Activated CD4-positive, alpha-beta T cell treated with anti-CD3 and anti-CD28 coated beads, Interleukin-2, amount 10 ng/mL, durations not matched to agents 7 days and 5 days (primary cell): ENCODE measurements at regions not wholly inside any gene's neighbourhood (a gene's known extent, or its start where the extent isn't known, plus 50 kb on each side); places are given as distances from the start of the nearest gene placed in this dataset.
"Not testable (repeated sequence)": the region's sequence is repeated elsewhere in the genome, so short reads cannot be mapped to it uniquely, and the experiment has no call there.

Experiments
- CTCF ChIA-PET: fragments of 350-600 bp; sonication (Branson Sonifier 250); formaldehyde crosslinking; loops from one replicate; lab custom pipeline; 2021; ENCODE audit warnings: antibody characterized with exemption; lab: Charles Lee
- POLR2A ChIA-PET: fragments of 350-600 bp; sonication (Branson Sonifier 250); formaldehyde crosslinking; loops from one replicate; lab custom pipeline; 2021; ENCODE audit warnings: antibody characterized with exemption; lab: Charles Lee
- DNase-seq: peaks from one replicate; pipeline ENCODE4 v3.0.0-alpha.2; 2020
- H3K27ac Mint-ChIP-seq: one replicate; pipeline ENCODE4 v1.8.0; 2021; ENCODE audit warnings: mild to moderate bottlenecking, moderate library complexity, mixed read lengths
- H3K27me3 Mint-ChIP-seq: one replicate; pipeline ENCODE4 v1.8.0; 2021; ENCODE audit warnings: mixed read lengths
- H3K36me3 Mint-ChIP-seq: one replicate; pipeline ENCODE4 v1.8.0; 2021; ENCODE audit warnings: low read depth, mixed read lengths
- H3K4me1 Mint-ChIP-seq: one replicate; pipeline ENCODE4 v1.8.0; 2021; ENCODE audit warnings: mixed read lengths
- H3K4me3 Mint-ChIP-seq: one replicate; pipeline ENCODE4 v1.8.0; 2021; ENCODE audit warnings: mild to moderate bottlenecking, moderate library complexity, mixed read lengths
- H3K9me3 Mint-ChIP-seq: one replicate; pipeline ENCODE4 v1.8.0; 2021; ENCODE audit warnings: mixed read lengths

GRCh38 chr17:52674686-52675085 lies 516.2 kb upstream of the CA10 start:
- DNase-seq, result no peak
- Mint-ChIP-seq H3K27me3 (no peaks in the 10 kb centered on the region), H3K27ac (no peak overlapping the region), H3K4me3 (no peak overlapping the region), H3K4me1 (no peaks in the 10 kb centered on the region), H3K36me3 (no peaks in the 10 kb centered on the region), H3K9me3 (peaks cover 11% of the 10 kb centered on the region)
- CTCF ChIA-PET, result no interaction called here
- POLR2A ChIA-PET, result no interaction called here

GRCh38 chr17:52673791-52674190 lies 515.3 kb upstream of the CA10 start:
- H3K27me3 Mint-ChIP-seq, result no peaks in the 10 kb centered on the region
- ChIA-PET POLR2A (no interaction called here), CTCF (no interaction called here)
- H3K9me3 Mint-ChIP-seq, result peaks cover 10% of the 10 kb centered on the region
- H3K4me3 Mint-ChIP-seq, result no peak overlapping the region
- no peaks in the 10 kb centered on the region for H3K4me1 Mint-ChIP-seq
- H3K36me3 Mint-ChIP-seq, result no peaks in the 10 kb centered on the region
- H3K27ac Mint-ChIP-seq, result no peak overlapping the region
- DNase-seq, result no peak

DNA sequence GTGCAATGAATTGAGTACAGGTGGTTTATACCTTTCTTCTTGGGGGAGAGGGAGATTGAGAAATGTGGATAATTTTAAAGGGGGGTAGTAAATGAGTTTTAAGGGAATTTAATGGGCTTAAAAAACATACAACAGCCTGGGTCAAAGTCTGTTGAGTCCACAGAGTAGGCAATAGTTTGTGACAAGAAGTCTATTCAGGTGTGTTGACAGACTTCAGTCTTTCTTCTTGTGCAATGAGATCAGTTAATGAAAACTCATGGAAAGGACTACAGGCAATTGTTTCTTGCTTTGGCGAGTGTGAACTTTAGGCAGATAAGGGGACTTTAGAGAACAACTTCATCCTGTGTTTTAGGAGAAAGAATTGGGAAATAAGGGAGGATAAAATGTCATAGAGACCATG lies 507.8 kb upstream of the CA10 start:
- ChIA-PET CTCF (no interaction called here), POLR2A (no interaction called here)
- no peaks in the 10 kb centered on the region for H3K4me1 Mint-ChIP-seq
- H3K36me3 Mint-ChIP-seq, result no peaks in the 10 kb centered on the region
- no peaks in the 10 kb centered on the region for H3K27me3 Mint-ChIP-seq
- H3K27ac Mint-ChIP-seq, result no peak overlapping the region
- H3K9me3 Mint-ChIP-seq, result peaks cover 8% of the 10 kb centered on the region
- no peak overlapping the region for H3K4me3 Mint-ChIP-seq
- no peak for DNase-seq

DNA sequence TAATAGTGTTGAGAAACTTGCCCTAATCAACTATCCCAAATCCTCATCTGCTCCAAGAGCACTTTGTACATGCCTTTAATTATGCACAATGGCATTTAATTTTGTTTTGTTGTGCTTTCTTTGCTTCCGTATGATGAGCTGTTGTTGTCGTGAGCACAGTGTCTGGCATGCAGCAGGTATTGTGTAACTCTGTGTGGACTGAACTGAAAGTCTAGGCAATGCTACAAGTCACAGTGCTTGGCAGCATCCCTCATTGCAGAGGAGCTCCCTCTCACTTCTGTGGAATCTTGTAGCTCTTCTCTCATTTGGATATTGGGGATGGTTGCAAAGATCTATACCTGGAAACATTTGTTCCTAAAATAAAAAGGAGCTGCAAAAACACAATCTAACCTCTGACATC lies 502.2 kb upstream of the CA10 start:
- Mint-ChIP-seq H3K4me3 (no peak overlapping the region), H3K27ac (no peak overlapping the region), H3K9me3 (peaks cover 2% of the 10 kb centered on the region), H3K4me1 (no peaks in the 10 kb centered on the region), H3K36me3 (no peaks in the 10 kb centered on the region), H3K27me3 (no peaks in the 10 kb centered on the region)
- no peak for DNase-seq
- ChIA-PET POLR2A (no interaction called here), CTCF (interaction anchor here (0.7 kb wide), 1 partner anchor 101 kb away, joined by 3 read pairs; no protein-coding TSS in a partner anchor)

GRCh38 chr17:52653014-52653413 lies 494.5 kb upstream of the CA10 start:
- no peaks in the 10 kb centered on the region for H3K36me3 Mint-ChIP-seq
- H3K27me3 Mint-ChIP-seq, result no peaks in the 10 kb centered on the region
- POLR2A ChIA-PET, result no interaction called here
- H3K9me3 Mint-ChIP-seq, result no peaks in the 10 kb centered on the region
- no peak for DNase-seq
- H3K4me1 Mint-ChIP-seq, result no peaks in the 10 kb centered on the region
- CTCF ChIA-PET, result no interaction called here
- no peak overlapping the region for H3K27ac Mint-ChIP-seq
- no peak overlapping the region for H3K4me3 Mint-ChIP-seq

DNA sequence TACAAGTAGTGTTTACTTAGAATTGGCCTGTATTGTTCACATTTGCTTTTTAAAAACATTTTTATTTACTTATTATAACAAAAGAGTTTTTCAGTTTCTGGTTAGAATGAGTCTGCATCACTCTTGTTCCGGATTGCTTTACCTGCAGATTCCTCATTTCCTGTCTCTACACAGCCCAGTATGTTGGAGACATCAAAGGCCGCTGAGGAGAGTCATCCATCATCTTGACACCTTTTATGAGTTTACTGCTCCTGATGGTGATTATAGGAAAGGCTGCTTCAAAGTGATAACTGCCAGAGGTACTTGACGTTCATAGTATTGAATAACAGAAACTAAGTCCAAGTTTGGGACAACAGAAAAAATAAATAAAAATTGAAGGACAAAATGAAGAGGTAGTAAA lies 490.5 kb upstream of the CA10 start:
- CTCF ChIA-PET, result no interaction called here
- no peak for DNase-seq
- no peaks in the 10 kb centered on the region for H3K36me3 Mint-ChIP-seq
- H3K4me3 Mint-ChIP-seq, result no peak overlapping the region
- no peaks in the 10 kb centered on the region for H3K4me1 Mint-ChIP-seq
- no peaks in the 10 kb centered on the region for H3K27me3 Mint-ChIP-seq
- H3K27ac Mint-ChIP-seq, result no peak overlapping the region
- H3K9me3 Mint-ChIP-seq, result no peaks in the 10 kb centered on the region
- POLR2A ChIA-PET, result no interaction called here

GRCh38 chr17:52647411-52647810 lies 488.9 kb upstream of the CA10 start:
- H3K36me3 Mint-ChIP-seq, result no peaks in the 10 kb centered on the region
- POLR2A ChIA-PET, result no interaction called here
- no peak overlapping the region for H3K27ac Mint-ChIP-seq
- H3K27me3 Mint-ChIP-seq, result no peaks in the 10 kb centered on the region
- H3K4me3 Mint-ChIP-seq, result no peak overlapping the region
- H3K4me1 Mint-ChIP-seq, result no peaks in the 10 kb centered on the region
- CTCF ChIA-PET, result no interaction called here
- H3K9me3 Mint-ChIP-seq, result no peaks in the 10 kb centered on the region
- DNase-seq, result no peak

GRCh38 chr17:52636443-52636842 lies 477.9 kb upstream of the CA10 start:
- POLR2A ChIA-PET, result no interaction called here
- DNase-seq, result no peak
- Mint-ChIP-seq H3K36me3 (no peaks in the 10 kb centered on the region), H3K27ac (no peak overlapping the region), H3K4me3 (no peak overlapping the region), H3K4me1 (no peaks in the 10 kb centered on the region), H3K9me3 (peaks cover 6% of the 10 kb centered on the region), H3K27me3 (no peaks in the 10 kb centered on the region)
- CTCF ChIA-PET, result no interaction called here

DNA sequence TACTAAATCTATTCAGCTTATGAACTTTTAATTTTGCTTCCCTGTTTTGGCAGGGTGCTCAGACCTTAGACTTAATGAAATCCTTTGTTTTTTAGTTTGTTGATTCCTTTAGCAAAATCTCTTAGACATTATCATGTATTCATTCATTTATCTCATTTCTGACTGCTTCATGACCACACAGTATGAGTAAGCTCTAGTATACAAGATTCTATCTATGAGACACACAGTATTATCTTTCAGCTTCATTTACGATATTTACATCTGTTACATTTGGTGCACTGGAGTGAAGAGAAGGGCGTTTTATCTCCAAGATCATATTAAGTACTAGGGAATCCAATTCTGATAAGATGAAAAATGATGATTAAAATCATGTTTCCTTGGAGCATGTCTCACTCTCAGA lies 448.1 kb upstream of the CA10 start:
- H3K36me3 Mint-ChIP-seq, result no peaks in the 10 kb centered on the region
- POLR2A ChIA-PET, result no interaction called here
- CTCF ChIA-PET, result no interaction called here

GRCh38 chr17:52606098-52606497 lies 447.6 kb upstream of the CA10 start:
- no peaks in the 10 kb centered on the region for H3K9me3 Mint-ChIP-seq
- ChIA-PET CTCF (no interaction called here), POLR2A (no interaction called here)
- no peaks in the 10 kb centered on the region for H3K4me1 Mint-ChIP-seq
- H3K27ac Mint-ChIP-seq, result no peak overlapping the region
- no peaks in the 10 kb centered on the region for H3K36me3 Mint-ChIP-seq
- no peak overlapping the region for H3K4me3 Mint-ChIP-seq
- DNase-seq, result no peak
- no peaks in the 10 kb centered on the region for H3K27me3 Mint-ChIP-seq

More for the DNA sequence above, 448.1 kb upstream of the CA10 start:
- DNase-seq, result no peak
- Mint-ChIP-seq H3K4me1 (no peaks in the 10 kb centered on the region), H3K9me3 (no peaks in the 10 kb centered on the region), H3K27ac (no peak overlapping the region), H3K4me3 (no peak overlapping the region), H3K27me3 (no peaks in the 10 kb centered on the region)

DNA sequence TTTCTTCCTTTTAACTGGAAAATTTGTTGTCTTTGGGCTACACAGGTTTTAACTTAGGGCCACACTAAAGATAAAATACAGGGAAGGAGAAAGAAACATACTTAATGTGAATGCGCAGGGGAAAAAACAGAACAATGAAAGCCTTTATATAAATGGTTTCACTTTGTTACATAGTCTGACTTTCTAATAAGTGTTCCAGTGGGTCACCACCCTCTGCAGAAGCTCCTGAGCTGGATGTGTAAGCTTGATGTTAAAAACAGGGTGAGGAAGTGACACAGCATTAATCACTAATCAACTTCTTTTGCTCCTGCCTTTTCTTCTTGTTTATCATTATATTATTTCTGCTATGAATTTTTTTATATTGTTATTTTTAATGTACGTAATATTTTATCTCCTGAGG lies 445.6 kb upstream of the CA10 start:
- POLR2A ChIA-PET, result no interaction called here
- Mint-ChIP-seq H3K9me3 (no peaks in the 10 kb centered on the region), H3K4me1 (no peaks in the 10 kb centered on the region), H3K36me3 (no peaks in the 10 kb centered on the region), H3K4me3 (no peak overlapping the region), H3K27me3 (no peaks in the 10 kb centered on the region), H3K27ac (no peak overlapping the region)
- no peak for DNase-seq
- CTCF ChIA-PET, result no interaction called here

DNA sequence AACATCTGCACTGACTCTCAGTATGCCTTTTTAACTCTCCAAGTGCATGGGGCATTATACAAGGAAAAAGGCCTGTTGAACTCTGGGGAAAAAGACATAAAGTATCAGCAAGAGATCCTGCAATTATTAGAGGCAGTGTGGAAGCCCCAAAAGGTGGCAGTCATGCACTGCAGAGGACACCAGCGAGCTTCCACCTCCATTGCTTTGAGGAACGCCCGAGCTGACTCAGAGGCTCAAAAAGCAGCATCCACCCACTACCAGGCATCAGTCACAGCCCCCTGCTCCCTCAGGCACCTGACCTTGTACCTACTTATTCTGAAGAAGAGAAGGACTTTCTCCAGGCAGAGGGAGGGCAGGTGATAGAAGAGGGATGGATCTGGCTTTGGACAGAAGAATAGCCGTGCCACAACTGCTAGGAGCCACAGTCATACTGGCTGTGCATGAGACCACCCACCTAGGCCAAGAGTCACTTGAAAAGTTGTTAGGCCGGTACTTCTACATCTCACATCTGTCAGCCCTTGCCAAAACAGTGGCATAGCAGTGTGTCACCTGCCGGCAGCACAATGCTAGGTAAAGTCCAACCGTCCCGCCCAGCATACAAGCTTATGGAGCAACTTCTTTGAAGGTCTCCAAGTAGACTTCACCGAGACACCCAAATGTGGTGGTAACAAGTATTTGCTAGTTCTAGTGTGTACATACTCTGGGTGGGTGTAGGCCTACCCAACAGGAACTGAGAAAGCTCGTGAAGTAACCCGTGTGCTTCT lies 439.1 kb upstream of the CA10 start:
- H3K9me3 Mint-ChIP-seq, H3K27me3 Mint-ChIP-seq, POLR2A ChIA-PET: not testable (repeated sequence)

GRCh38 chr17:52594516-52594915 lies 436.0 kb upstream of the CA10 start:
- no peak for DNase-seq
- H3K9me3 Mint-ChIP-seq, result peaks cover 10% of the 10 kb centered on the region
- H3K27me3 Mint-ChIP-seq, result no peaks in the 10 kb centered on the region
- H3K4me1 Mint-ChIP-seq, result no peaks in the 10 kb centered on the region
- ChIA-PET POLR2A (no interaction called here), CTCF (no interaction called here)
- H3K4me3 Mint-ChIP-seq, result no peak overlapping the region
- no peaks in the 10 kb centered on the region for H3K36me3 Mint-ChIP-seq
- no peak overlapping the region for H3K27ac Mint-ChIP-seq

More for the DNA sequence above, 439.1 kb upstream of the CA10 start:
- H3K27ac Mint-ChIP-seq, H3K36me3 Mint-ChIP-seq, CTCF ChIA-PET, H3K4me3 Mint-ChIP-seq, H3K4me1 Mint-ChIP-seq, DNase-seq: not testable (repeated sequence)

- Mint-ChIP-seq H3K27ac (no peak overlapping the region), H3K9me3 (peaks cover 3% of the 10 kb centered on the region), H3K36me3 (no peaks in the 10 kb centered on the region), H3K4me1 (no peaks in the 10 kb centered on the region), H3K4me3 (no peak overlapping the region), H3K27me3 (no peaks in the 10 kb centered on the region)
- DNase-seq, result no peak
- ChIA-PET CTCF (interaction anchor here (1.1 kb wide), 1 partner anchor 10 kb away, joined by 3 read pairs; no protein-coding TSS in a partner anchor), POLR2A (no interaction called here)
These were observed 388.5 kb upstream of the CA10 start for GRCh38 chr17:52546990-52547389.
